IPS DF 4.7 (cell line): ENCODE measurements at regions not wholly inside any gene's neighbourhood (a gene's known extent, or its start where the extent isn't known, plus 50 kb on each side); places are given as distances from the start of the nearest gene placed in this dataset.
"Not testable (repeated sequence)": the region's sequence is repeated elsewhere in the genome, so short reads cannot be mapped to it uniquely, and the experiment has no call there.

Experiments used
- DNase-seq: peaks from one replicate; pipeline ENCODE4 v3.0.0-alpha.2; 2013; ENCODE audit warnings: low spot score; ENCODE audit errors: extremely low read depth

GRCh38 chr15:67918205-67918861 is 78.5 kb upstream of the RNU6-1 start:
- no peak for DNase-seq

GRCh38 chr15:67920524-67921240 is 80.8 kb upstream of the RNU6-1 start:
- DNase-seq, result no peak

- no peak for DNase-seq
These were observed 82.3 kb upstream of the RNU6-1 start for GRCh38 chr15:67922106-67922675.

DNA sequence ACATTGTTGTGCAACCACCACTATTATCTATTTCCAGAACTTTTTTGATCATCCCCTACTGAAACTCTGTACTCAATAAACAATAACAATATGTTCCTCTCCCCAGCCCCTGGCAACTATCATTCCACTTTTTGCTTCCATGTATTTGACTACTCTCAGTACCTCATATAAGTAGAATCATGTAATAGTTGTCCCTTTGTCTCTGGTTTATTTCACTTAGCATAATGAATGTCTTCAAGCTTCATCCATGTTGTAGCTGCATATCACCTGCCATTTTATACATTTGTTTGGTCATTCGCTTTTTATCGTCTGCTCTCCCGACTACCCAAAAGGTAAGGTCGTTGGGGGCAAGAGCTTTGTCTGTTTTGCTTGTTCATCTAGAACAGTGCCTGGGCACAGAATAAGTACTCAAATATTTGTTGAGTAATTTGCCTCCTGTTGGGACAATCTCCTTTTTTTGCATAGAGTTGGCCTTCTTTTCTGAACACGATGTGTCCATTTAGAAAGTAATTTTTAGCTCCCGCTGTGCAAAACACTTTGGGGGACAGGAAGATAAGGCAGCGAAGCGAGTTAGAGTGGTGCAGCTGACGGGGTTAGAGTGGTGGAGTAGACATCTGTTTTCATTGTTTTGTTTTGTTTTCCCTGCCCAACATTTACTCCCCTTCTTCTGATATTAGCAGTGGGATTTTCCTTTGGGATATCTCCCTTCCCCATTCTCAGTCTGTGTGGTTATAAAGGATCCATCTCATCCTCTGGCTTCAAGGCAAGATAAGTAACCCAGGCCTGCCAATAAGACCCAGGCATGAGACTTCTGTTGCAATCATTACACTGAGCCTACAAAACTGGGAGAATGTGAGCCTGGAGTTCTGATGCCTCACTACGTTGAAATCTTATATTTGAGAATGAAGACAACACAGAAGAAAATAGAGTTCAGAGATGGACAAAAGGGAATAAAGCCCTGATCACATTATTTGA is 83.4 kb upstream of the RNU6-1 start:
- DNase-seq, result no peak

- no peak for DNase-seq
These were observed 84.6 kb upstream of the RNU6-1 start for GRCh38 chr15:67924359-67924974.

- no peak for DNase-seq
These were observed 85.3 kb upstream of the RNU6-1 start for GRCh38 chr15:67925182-67925581.

DNA sequence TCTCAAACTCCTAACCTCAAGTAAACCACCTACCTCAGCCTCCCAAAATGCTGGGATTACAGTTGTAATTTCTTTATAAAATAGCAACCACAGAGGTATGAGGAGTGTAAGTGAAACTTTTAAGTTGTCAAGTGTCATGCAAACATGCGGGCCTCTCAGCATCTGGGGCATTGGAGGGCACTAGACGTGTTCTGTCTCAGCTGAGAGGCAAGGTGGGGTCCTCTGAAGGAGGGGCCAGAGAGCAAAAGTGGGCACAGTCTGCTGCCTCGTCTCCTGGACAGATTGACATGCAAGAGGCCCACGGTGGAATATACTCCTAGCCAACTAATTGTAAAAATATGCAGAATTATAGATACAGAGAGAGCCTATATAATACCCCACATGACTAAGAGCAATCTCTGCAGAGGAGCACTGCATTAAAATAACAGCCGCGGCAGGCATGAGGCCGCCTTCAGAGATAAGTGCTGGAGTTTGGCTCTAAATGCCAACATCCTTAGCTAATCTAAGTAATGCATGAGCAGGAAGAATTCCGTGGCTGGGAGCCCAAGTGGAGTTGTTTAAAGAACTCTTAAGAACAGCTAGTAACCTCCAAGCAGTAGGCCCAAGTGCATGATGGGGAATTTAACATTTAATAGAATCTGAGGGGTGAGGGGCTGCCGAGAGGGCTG is 87.8 kb upstream of the RNU6-1 start:
- DNase-seq, result no peak

GRCh38 chr15:67928666-67929065 is 88.8 kb upstream of the RNU6-1 start:
- no peak for DNase-seq

DNA sequence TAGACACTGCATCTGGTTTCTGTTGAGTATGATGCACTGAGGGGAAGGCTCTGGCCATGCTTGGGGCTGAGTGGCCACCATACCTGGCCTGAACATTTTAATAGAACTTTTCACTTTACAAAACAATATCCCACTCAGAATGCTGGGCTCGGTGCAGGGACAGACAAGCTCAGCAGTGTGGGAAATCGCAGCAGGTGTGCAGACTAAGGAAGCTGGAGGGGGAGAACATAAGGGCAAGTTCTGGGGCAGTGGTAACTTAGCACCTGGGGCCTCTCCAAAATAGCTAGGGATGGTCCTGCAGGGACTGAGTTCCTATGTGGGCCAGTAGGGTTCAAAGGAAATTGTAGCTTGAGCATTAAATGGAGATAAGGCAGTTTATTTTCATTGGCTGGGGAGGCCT is 90.9 kb upstream of the RNU6-1 start:
- DNase-seq, result no peak

DNA sequence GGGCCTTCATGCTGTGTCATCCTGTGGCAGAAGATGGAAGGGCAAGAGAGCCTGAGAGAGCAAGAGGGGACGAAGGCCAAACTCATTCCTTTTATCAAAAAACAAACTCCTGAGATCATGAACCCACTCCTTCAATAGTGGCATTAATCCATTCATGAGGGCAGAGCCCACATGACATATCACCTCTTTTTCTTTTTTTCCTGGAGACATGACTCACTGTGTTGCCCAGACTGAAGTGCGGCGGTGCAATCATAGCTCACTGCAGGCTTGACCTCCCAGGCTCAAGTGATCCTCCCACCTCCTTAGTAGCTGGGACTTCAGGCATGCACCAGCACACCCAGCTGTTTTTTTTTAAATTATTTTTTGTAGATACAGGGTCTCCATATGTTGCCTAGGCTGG is 92.0 kb upstream of the RNU6-1 start:
- DNase-seq, result no peak

GRCh38 chr15:67934126-67934525 is 94.3 kb upstream of the RNU6-1 start:
- DNase-seq, result not testable (repeated sequence)

GRCh38 chr15:67935244-67935643 is 95.4 kb upstream of the RNU6-1 start:
- no peak for DNase-seq

DNA sequence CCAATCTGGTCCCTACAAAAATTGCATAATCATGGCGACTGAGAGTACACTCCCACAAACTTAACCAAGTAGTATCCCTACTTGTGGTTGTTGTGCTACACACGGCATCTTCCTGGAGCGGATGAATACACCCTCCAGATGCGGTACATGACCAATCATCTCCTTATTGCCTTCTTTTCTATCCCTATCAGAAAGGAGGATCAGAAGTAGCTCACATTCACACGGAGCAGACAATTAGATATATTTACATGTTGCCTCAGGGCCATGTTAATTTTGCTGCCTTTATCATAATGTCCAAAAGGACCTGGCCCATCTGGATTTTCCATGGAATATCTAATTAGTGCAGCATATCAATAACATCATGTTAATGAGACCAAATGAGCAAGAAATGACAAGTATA is 96.4 kb upstream of the RNU6-1 start:
- no peak for DNase-seq

GRCh38 chr15:67937153-67937761 is 97.4 kb upstream of the RNU6-1 start:
- DNase-seq, result no peak

- not testable (repeated sequence) for DNase-seq
These were observed 99.3 kb upstream of the RNU6-1 start for GRCh38 chr15:67939179-67939578.

- not testable (repeated sequence) for DNase-seq
These were observed 99.9 kb upstream of the RNU6-1 start for GRCh38 chr15:67939588-67940323.

DNA sequence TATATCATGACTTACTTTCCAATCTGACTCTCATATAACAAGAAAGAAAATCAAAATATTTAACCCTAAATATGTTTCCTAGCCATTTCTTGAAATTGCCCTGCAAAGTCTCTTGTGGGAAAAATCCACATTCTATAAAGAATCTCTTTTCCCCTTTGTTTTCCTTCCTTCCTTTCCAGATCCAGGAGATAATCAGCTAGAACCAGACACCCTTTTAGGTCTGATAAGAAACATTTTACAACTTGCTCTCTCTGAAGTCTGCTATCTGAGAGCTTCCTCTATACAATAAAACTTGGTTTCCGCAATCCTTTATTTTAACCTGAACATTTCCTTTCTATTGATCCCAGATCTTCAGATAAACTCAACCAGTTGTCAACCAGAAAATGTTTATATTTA is 100.5 kb upstream of the RNU6-1 start:
- no peak for DNase-seq

DNA sequence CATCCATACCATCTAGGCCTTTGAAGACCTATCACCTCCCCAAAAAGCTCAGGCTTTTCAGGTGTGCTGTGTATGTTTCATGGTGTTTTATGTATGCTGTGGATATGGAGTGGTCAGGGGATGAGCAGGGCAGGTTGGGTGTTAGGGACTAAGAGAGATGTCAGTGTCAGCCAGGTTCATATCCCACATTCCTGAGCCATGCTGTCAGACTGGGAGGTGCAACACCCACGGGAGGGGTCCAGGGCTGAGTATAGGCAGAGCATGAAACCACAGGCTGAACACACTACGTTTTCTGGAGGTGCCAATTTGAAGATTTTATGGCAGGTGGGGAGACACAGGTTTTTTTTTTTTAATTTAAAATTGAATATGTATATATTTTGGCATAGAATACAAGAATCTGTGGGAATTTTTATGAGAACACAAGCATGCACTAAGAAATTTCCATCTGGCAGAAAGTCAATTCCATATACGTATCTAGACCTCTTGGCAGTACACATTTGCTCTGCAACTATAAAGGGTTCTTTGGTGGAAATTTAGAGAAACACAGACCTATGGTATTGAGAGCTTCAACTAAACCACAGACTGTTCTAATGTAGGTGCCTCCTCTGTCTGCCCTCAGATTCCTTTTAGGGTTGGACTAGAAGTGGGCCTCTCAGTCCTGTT is 101.9 kb upstream of the RNU6-1 start:
- no peak for DNase-seq

DNA sequence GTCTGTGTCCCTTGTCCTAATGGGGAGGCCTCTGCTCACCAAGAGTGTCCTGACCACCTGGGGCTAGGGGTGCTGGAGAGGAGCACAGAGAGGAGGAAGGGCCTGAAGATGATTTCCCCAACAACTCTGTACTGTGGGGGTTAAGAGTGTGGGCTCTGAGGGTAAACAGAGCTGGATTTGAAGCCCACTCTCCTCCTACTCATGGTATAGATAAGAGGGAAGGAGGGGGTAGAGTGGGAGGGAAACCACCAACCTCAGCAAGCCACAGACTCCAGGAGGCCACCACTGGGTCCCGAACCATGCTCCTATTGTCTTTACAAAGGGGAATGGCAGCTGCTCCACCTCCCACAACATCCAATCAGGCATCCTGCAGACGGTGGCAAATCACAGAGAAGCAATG is 103.6 kb upstream of the RNU6-1 start:
- no peak for DNase-seq
